ENCODE measurements at regions not wholly inside any gene's neighbourhood (a gene's known extent, or its start where the extent isn't known, plus 50 kb on each side); places are given as distances from the start of the nearest gene placed in this dataset.

DNA sequence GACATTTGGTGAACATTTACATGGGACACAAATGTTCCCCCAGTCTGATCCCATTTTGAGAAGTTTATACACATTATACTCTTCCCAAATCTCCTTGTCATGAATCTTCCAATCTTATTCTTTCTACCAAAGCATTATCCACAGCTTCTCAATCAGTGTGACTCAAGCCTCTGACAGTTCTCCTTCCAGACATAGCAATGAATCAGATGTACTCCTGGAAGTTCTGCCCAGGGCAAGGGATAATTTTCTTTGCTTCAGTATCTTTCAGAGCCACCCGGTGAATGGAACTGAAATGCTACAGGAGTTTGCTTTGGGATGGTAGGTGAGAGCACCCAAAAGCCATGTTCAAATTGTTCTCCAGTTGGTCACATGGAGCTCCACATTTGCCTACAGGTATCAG is 145.5 kb downstream of the ANXA5 start:
- Mint-ChIP-seq H3K4me1 (peaks cover 17% of the 10 kb centered on the region), H3K9me3 (peaks cover 6% of the 10 kb centered on the region), H3K27me3 (ENCODE audit: low read depth) (peaks cover 35% of the 10 kb centered on the region), H3K4me3 (no peak overlapping the region), H3K36me3 (no peaks in the 10 kb centered on the region), H3K27ac (no peak overlapping the region)
- no peak for DNase-seq (ENCODE audit: low spot score in 2 of 2, unreplicated experiment in 2 of 2)
- TF ChIP-seq, protein P1, sequence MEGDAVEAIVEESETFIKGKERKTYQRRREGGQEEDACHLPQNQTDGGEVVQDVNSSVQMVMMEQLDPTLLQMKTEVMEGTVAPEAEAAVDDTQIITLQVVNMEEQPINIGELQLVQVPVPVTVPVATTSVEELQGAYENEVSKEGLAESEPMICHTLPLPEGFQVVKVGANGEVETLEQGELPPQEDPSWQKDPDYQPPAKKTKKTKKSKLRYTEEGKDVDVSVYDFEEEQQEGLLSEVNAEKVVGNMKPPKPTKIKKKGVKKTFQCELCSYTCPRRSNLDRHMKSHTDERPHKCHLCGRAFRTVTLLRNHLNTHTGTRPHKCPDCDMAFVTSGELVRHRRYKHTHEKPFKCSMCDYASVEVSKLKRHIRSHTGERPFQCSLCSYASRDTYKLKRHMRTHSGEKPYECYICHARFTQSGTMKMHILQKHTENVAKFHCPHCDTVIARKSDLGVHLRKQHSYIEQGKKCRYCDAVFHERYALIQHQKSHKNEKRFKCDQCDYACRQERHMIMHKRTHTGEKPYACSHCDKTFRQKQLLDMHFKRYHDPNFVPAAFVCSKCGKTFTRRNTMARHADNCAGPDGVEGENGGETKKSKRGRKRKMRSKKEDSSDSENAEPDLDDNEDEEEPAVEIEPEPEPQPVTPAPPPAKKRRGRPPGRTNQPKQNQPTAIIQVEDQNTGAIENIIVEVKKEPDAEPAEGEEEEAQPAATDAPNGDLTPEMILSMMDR (IDR thresholded peaks at IDR 0.05; ENCODE audit: unreplicated experiment): no peak

DNA sequence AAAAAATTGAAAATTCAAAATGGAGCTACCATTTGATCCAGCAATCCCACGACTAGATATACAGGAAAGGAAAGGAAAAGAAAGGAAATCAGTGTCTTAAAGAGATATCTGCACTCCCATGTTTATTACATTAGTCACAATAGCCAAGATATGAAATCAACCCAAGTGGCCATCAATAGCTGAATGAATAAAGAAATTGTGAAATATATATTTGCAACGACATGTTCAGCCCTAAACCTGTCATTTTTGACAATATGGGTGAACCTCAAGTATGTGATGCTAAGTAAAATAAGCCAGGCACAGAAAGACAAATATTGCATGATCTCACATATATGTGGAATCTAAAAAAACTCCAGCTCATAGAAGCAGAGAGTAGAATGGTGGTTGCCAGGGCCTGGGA is 155.1 kb downstream of the ANXA5 start:
- Mint-ChIP-seq H3K36me3 (no peaks in the 10 kb centered on the region), H3K9me3 (peaks cover 9% of the 10 kb centered on the region), H3K27ac (no peak overlapping the region), H3K27me3 (ENCODE audit: low read depth) (peaks cover 23% of the 10 kb centered on the region), H3K4me3 (no peak overlapping the region), H3K4me1 (no peaks in the 10 kb centered on the region)
- TF ChIP-seq, protein P1 (IDR thresholded peaks at IDR 0.05; ENCODE audit: unreplicated experiment): no peak
- DNase-seq (ENCODE audit: low spot score in 2 of 2, unreplicated experiment in 2 of 2): no peak

DNA sequence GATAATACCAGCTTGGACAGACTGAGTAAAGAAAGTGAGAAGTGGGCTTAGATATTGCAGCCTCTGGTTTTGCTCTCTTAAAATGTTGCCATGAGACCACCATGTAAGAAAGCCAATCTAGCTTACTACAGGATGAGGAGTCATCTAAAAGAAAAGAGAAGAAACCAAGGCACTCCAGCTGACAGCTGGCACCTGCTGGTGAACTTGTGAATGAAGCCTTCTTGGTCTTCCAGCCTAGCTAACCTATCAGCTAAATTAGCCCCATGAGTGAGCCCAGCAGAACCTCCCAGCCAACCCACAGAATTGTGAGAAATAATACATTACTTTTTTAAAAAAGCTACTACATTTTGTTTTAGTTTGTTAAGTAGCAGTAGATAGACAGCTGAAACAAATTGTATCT is 154.5 kb upstream of the QRFPR start:
- TF ChIP-seq, protein P1 (IDR thresholded peaks at IDR 0.05; ENCODE audit: unreplicated experiment): no peak
- Mint-ChIP-seq H3K4me1 (peaks cover 12% of the 10 kb centered on the region), H3K27ac (no peak overlapping the region), H3K36me3 (no peaks in the 10 kb centered on the region), H3K27me3 (ENCODE audit: low read depth) (peaks cover 37% of the 10 kb centered on the region), H3K9me3 (peaks cover 3% of the 10 kb centered on the region), H3K4me3 (no peak overlapping the region)
- no peak for DNase-seq (ENCODE audit: low spot score in 2 of 2, unreplicated experiment in 2 of 2)

DNA sequence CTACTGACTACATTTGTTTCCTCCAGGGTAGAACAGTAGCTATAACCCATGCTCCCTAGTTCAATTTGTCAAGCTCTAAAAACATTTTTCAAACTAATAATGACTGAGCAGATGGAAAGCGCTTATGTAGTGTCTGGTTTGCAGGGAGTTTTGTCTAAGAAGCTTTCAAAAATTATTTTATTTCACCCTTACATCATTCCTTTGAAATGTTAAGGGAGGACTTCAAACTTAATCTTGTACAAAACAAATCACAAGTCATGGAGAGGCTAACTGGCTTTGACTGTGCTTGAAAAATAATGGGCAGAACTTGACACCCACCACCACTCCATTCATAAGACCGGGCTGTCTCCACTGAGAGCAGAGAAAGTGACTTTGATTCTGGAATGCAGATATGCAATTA is 153.4 kb upstream of the QRFPR start:
- H3K9me3 Mint-ChIP-seq: peaks cover 3% of the 10 kb centered on the region
- peaks cover 40% of the 10 kb centered on the region for H3K27me3 Mint-ChIP-seq (ENCODE audit: low read depth)
- H3K36me3 Mint-ChIP-seq: no peaks in the 10 kb centered on the region
- H3K4me3 Mint-ChIP-seq: no peak overlapping the region
- no peak overlapping the region for H3K27ac Mint-ChIP-seq
- no peak for DNase-seq (ENCODE audit: low spot score in 2 of 2, unreplicated experiment in 2 of 2)
- TF ChIP-seq, protein P1 (IDR thresholded peaks at IDR 0.05; ENCODE audit: unreplicated experiment): no peak
- peaks cover 12% of the 10 kb centered on the region for H3K4me1 Mint-ChIP-seq

DNA sequence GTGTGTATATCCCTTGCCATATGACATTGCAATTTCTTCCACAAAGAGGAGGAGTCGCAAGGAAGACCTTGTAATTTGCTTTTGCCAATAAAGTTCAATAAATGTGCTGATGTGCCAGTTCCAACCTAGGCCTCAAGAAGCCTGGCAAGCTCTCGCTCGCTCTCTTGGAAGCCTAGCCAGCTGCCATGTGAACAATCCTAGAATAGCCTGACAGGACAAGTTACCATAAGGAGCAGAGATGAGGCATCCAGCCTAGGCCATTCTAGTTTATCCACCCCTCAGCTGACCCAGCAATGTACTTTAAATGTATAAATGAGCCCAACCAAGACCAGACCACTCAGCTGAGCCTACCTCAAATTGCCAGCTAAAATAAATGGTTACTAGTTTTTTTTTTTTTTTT is 145.7 kb upstream of the QRFPR start:
- Mint-ChIP-seq H3K9me3 (no peaks in the 10 kb centered on the region), H3K36me3 (no peaks in the 10 kb centered on the region), H3K4me1 (no peaks in the 10 kb centered on the region), H3K4me3 (no peak overlapping the region), H3K27me3 (ENCODE audit: low read depth) (peaks cover 57% of the 10 kb centered on the region), H3K27ac (no peak overlapping the region)
- no peak for DNase-seq (ENCODE audit: low spot score in 2 of 2, unreplicated experiment in 2 of 2)
- TF ChIP-seq, protein P1 (IDR thresholded peaks at IDR 0.05; ENCODE audit: unreplicated experiment): no peak

DNA sequence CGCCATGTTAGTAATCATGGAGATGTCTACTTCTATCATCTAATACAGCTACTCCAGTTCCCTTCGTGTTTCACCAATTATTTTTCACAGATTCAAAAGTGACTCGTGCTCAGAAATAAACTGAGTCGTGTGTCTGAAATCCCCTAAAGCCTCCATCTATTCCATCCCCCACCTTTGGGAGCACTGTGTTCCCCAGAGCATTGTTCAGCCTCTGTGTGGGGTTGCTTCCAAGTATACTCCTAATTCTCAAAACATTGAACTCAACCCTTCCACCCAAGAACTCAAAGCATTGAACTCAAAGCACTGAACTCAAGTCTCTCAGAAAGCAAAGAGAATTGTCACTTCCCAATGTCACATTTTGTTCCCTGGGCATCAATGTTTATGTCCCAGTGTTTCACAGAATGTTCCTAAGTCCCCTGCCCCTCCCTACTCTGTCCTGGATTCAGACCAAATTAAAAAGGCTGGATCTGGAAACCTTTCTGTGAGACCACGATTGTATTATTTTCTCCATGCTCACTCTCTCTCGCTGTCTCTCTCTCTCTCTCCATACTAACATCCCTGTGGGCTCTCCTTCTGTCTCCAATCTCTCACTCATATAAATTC is 138.5 kb upstream of the QRFPR start:
- Mint-ChIP-seq H3K27ac (no peak overlapping the region), H3K36me3 (no peaks in the 10 kb centered on the region), H3K4me1 (no peaks in the 10 kb centered on the region), H3K4me3 (no peak overlapping the region), H3K9me3 (peaks cover 14% of the 10 kb centered on the region), H3K27me3 (ENCODE audit: low read depth) (peaks cover 17% of the 10 kb centered on the region)
- TF ChIP-seq, protein P1 (IDR thresholded peaks at IDR 0.05; ENCODE audit: unreplicated experiment): no peak
- no peak for DNase-seq (ENCODE audit: low spot score in 2 of 2, unreplicated experiment in 2 of 2)

Measured in mesothelial cell of epicardium (in vitro differentiated cells).